ENCODE measurements at regions not wholly inside any gene's neighbourhood (a gene's known extent, or its start where the extent isn't known, plus 50 kb on each side); places are given as distances from the start of the nearest gene placed in this dataset.

GRCh38 chr18:77635451-77635850 lies 385.8 kb downstream of the GALR1 start:
- H3K4me1 Mint-ChIP-seq (ENCODE audit: low read depth) = no peaks in the 10 kb centered on the region
- H3K4me3 Mint-ChIP-seq (ENCODE audit: low read depth) = no peak overlapping the region
- peaks cover 13% of the 10 kb centered on the region for H3K9me3 Mint-ChIP-seq (ENCODE audit: low read depth)
- H3K27me3 Mint-ChIP-seq = peaks cover 3% of the 10 kb centered on the region
- no peaks in the 10 kb centered on the region for H3K36me3 Mint-ChIP-seq (ENCODE audit: insufficient read depth)
- DNase-seq (ENCODE audit: low spot score, unreplicated experiment) = no peak
- no peak overlapping the region for H3K27ac Mint-ChIP-seq
- TF ChIP-seq CTCF (IDR thresholded peaks at IDR 0.05; ENCODE audit: unreplicated experiment) = no peak

GRCh38 chr18:77635858-77636257 lies 386.2 kb downstream of the GALR1 start:
- H3K4me3 Mint-ChIP-seq (ENCODE audit: low read depth) = no peak overlapping the region
- peaks cover 3% of the 10 kb centered on the region for H3K27me3 Mint-ChIP-seq
- no peak overlapping the region for H3K27ac Mint-ChIP-seq
- H3K4me1 Mint-ChIP-seq (ENCODE audit: low read depth) = no peaks in the 10 kb centered on the region
- H3K9me3 Mint-ChIP-seq (ENCODE audit: low read depth) = peaks cover 13% of the 10 kb centered on the region
- no peak for TF ChIP-seq CTCF (IDR thresholded peaks at IDR 0.05; ENCODE audit: unreplicated experiment)
- no peaks in the 10 kb centered on the region for H3K36me3 Mint-ChIP-seq (ENCODE audit: insufficient read depth)
- DNase-seq (ENCODE audit: low spot score, unreplicated experiment) = no peak

- H3K4me1 Mint-ChIP-seq (ENCODE audit: low read depth) = peaks cover 5% of the 10 kb centered on the region
- no peak for DNase-seq (ENCODE audit: low spot score, unreplicated experiment)
- no peak overlapping the region for H3K4me3 Mint-ChIP-seq (ENCODE audit: low read depth)
- peaks cover 11% of the 10 kb centered on the region for H3K9me3 Mint-ChIP-seq (ENCODE audit: low read depth)
- H3K27ac Mint-ChIP-seq = no peak overlapping the region
- H3K36me3 Mint-ChIP-seq (ENCODE audit: insufficient read depth) = peaks cover 1% of the 10 kb centered on the region
- peaks cover 2% of the 10 kb centered on the region for H3K27me3 Mint-ChIP-seq
- TF ChIP-seq CTCF (IDR thresholded peaks at IDR 0.05; ENCODE audit: unreplicated experiment) = no peak
These were observed 395.7 kb downstream of the GALR1 start for GRCh38 chr18:77645170-77645872.

GRCh38 chr18:77647472-77647871 lies 397.8 kb downstream of the GALR1 start:
- Mint-ChIP-seq H3K36me3 (ENCODE audit: insufficient read depth) (no peaks in the 10 kb centered on the region), H3K27me3 (peaks cover 11% of the 10 kb centered on the region), H3K4me3 (ENCODE audit: low read depth) (no peak overlapping the region), H3K27ac (no peak overlapping the region), H3K4me1 (ENCODE audit: low read depth) (peaks cover 5% of the 10 kb centered on the region), H3K9me3 (ENCODE audit: low read depth) (peaks cover 4% of the 10 kb centered on the region)
- no peak for DNase-seq (ENCODE audit: low spot score, unreplicated experiment)
- TF ChIP-seq CTCF (IDR thresholded peaks at IDR 0.05; ENCODE audit: unreplicated experiment) = no peak

GRCh38 chr18:77648411-77648810 lies 398.8 kb downstream of the GALR1 start:
- TF ChIP-seq CTCF (IDR thresholded peaks at IDR 0.05; ENCODE audit: unreplicated experiment) = no peak
- no peak for DNase-seq (ENCODE audit: low spot score, unreplicated experiment)
- H3K9me3 Mint-ChIP-seq (ENCODE audit: low read depth) = peaks cover 4% of the 10 kb centered on the region
- no peak overlapping the region for H3K4me3 Mint-ChIP-seq (ENCODE audit: low read depth)
- peaks cover 5% of the 10 kb centered on the region for H3K4me1 Mint-ChIP-seq (ENCODE audit: low read depth)
- no peak overlapping the region for H3K27ac Mint-ChIP-seq
- H3K36me3 Mint-ChIP-seq (ENCODE audit: insufficient read depth) = no peaks in the 10 kb centered on the region
- peaks cover 12% of the 10 kb centered on the region for H3K27me3 Mint-ChIP-seq
